NT2/D1 (cell line): ENCODE measurements at regions not wholly inside any gene's neighbourhood (a gene's known extent, or its start where the extent isn't known, plus 50 kb on each side); places are given as distances from the start of the nearest gene placed in this dataset.

Experiments used
- YY1 ChIP-seq: IDR thresholded peaks from 2 replicates; pipeline ENCODE4 v1.6.1; 2011; ENCODE audit not compliant: insufficient read length, insufficient read depth
- ZNF274 ChIP-seq: IDR thresholded peaks from 2 replicates; pipeline ENCODE4 v1.6.1; 2011; ENCODE audit warnings: mild to moderate bottlenecking, low read depth, low read length

- TF ChIP-seq YY1 = no peak
- no peak for TF ChIP-seq ZNF274
Measured at GRCh38 chr5:156009583-156009982, 317.4 kb upstream of the SGCD start.
